GM23338 (cell line): ENCODE measurements at regions not wholly inside any gene's neighbourhood (a gene's known extent, or its start where the extent isn't known, plus 50 kb on each side); places are given as distances from the start of the nearest gene placed in this dataset.

Source experiments
- ATAC-seq: fragments of 200-7000 bp; cut with Tn5 transposase; 3 replicates; pipeline ENCODE4 v1.9.1; 2020
- DNase-seq: peaks from one replicate; pipeline ENCODE4 v3.0.0-alpha.2; 2015; ENCODE audit warnings: low spot score
- H2AFZ ChIP-seq: fragments of 200-600 bp; sonication (generic); 2 replicates; pipeline ENCODE4 v1.8.0; 2016; ENCODE audit warnings: antibody characterized with exemption, mild to moderate bottlenecking, moderate library complexity
- H3F3A ChIP-seq: fragments of 200-600 bp; sonication (generic); replicated peaks from 2 replicates; pipeline ENCODE4 v1.8.0; 2017; ENCODE audit warnings: antibody characterized with exemption, mixed run types, low read depth
- H3K27ac ChIP-seq: fragments of 200-600 bp; sonication (generic); 2 replicates; pipeline ENCODE4 v1.6.1; 2016; ENCODE audit warnings: low read depth
- H3K27me3 ChIP-seq: fragments of 200-600 bp; sonication (generic); 2 replicates; pipeline ENCODE4 v1.8.0; 2016; ENCODE audit warnings: mild to moderate bottlenecking, mixed run types, moderate library complexity; ENCODE audit not compliant: insufficient read depth
- H3K36me3 ChIP-seq: fragments of 200-600 bp; sonication (generic); 2 replicates; pipeline ENCODE4 v1.8.0; 2016; ENCODE audit warnings: mild to moderate bottlenecking; ENCODE audit not compliant: insufficient read depth
- H3K4me1 ChIP-seq: fragments of 200-600 bp; sonication (generic); 2 replicates; pipeline ENCODE4 v1.8.0; 2016; ENCODE audit warnings: mild to moderate bottlenecking, moderate library complexity; ENCODE audit not compliant: insufficient read depth
- H3K4me2 ChIP-seq: fragments of 200-600 bp; sonication (generic); 2 replicates; pipeline ENCODE4 v1.7.1; 2017; ENCODE audit warnings: mixed run types
- H3K4me3 ChIP-seq: fragments of 200-600 bp; sonication (generic); 2 replicates; pipeline ENCODE4 v1.6.1; 2016; ENCODE audit warnings: mixed run types
- H3K79me2 ChIP-seq: fragments of 200-600 bp; sonication (generic); replicated peaks from 2 replicates; pipeline ENCODE4 v1.8.0; 2017; ENCODE audit warnings: mild to moderate bottlenecking; ENCODE audit not compliant: insufficient read depth
- H3K9me2 ChIP-seq: fragments of 200-600 bp; sonication (generic); 2 replicates; pipeline ENCODE4 v1.8.0; 2017; ENCODE audit not compliant: insufficient read depth
- H4K20me1 ChIP-seq: fragments of 200-600 bp; sonication (generic); replicated peaks from 2 replicates; pipeline ENCODE4 v1.8.0; 2017; ENCODE audit warnings: mild to moderate bottlenecking; ENCODE audit not compliant: insufficient read depth
- H3K27ac Mint-ChIP-seq: 2 replicates; pipeline ENCODE4 v1.8.0; 2020; ENCODE audit warnings: inconsistent platforms, mild to moderate bottlenecking, moderate library complexity, mixed read lengths
- H3K27me3 Mint-ChIP-seq: 3 replicates; pipeline ENCODE4 v1.8.0; 2022; ENCODE audit warnings: low read depth, mild to moderate bottlenecking, moderate library complexity, mixed read lengths, inconsistent platforms; ENCODE audit not compliant: insufficient read depth, poor library complexity
- H3K36me3 Mint-ChIP-seq: 3 replicates; pipeline ENCODE4 v1.8.0; 2021; ENCODE audit warnings: low read depth, mild to moderate bottlenecking, inconsistent platforms, moderate library complexity, mixed read lengths
- H3K4me1 Mint-ChIP-seq: 3 replicates; pipeline ENCODE4 v1.8.0; 2020; ENCODE audit warnings: mild to moderate bottlenecking, inconsistent platforms, mixed read lengths
- H3K4me3 Mint-ChIP-seq: 3 replicates; pipeline ENCODE4 v1.8.0; 2021; ENCODE audit warnings: moderate library complexity, mild to moderate bottlenecking, inconsistent platforms, mixed read lengths
- H3K9me3 Mint-ChIP-seq: 3 replicates; pipeline ENCODE4 v1.8.0; 2020; ENCODE audit warnings: moderate library complexity, mild to moderate bottlenecking, inconsistent platforms, mixed read lengths
- CREB1 ChIP-seq: fragments of 250-450 bp; sonication (Bioruptor Pico); IDR thresholded peaks from 2 replicates; pipeline ENCODE4 v1.5.0; 2020; ENCODE audit warnings: low read depth, mild to moderate bottlenecking, moderate library complexity
- EZH2phosphoT487 ChIP-seq: fragments of 200-600 bp; sonication (generic); IDR thresholded peaks from one replicate; pipeline ENCODE4 v1.8.1; 2018; ENCODE audit warnings: antibody characterized with exemption; ENCODE audit not compliant: unreplicated experiment
- POLR2AphosphoS5 ChIP-seq: IDR thresholded peaks from 2 replicates; pipeline ENCODE4 v1.6.1; 2016; ENCODE audit warnings: antibody characterized with exemption, low read depth
- ZNF114 ChIP-seq: fragments of 250-450 bp; sonication (Bioruptor Pico); IDR thresholded peaks from 2 replicates; pipeline ENCODE4 v1.5.0; 2020; ENCODE audit warnings: mild to moderate bottlenecking, moderate library complexity
- ZNF331 ChIP-seq: fragments of 250-450 bp; sonication (Bioruptor Pico); IDR thresholded peaks from 2 replicates; pipeline ENCODE4 v1.5.0; 2020; ENCODE audit warnings: low read depth, mild to moderate bottlenecking, moderate library complexity
- TF ChIP-seq, protein P1 (sequence below): IDR thresholded peaks from one replicate; pipeline ENCODE4 v1.6.1; 2018; ENCODE audit warnings: antibody characterized with exemption; ENCODE audit not compliant: unreplicated experiment
- TF ChIP-seq, protein P2 (sequence below): IDR thresholded peaks from 2 replicates; pipeline ENCODE4 v1.6.1; 2016; ENCODE audit warnings: antibody characterized with exemption

DNA sequence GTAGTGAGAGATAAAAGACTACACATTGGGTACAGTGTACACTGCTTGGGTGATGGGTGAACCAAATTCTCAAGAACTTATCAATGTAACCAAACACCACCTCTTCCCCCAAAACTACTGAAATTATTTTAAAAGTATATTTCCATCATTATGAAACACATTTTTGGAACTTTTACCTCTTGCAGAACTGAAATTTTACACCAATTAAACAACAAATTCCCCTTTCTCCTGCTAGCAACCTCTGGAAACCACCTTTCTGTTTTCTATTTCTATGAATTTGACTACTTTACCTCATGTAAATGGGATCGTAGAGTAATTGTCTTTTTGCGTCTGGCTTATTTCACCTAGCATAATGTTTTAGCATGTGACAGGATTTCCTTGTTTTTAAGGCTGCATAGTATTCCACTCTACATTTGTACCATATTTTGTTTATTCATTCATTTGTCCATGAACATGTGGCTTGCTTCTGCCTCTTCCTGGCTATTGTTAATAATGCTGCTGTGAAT, 149.9 kb upstream of the PHACTR1 start:
- TF ChIP-seq, protein P1, sequence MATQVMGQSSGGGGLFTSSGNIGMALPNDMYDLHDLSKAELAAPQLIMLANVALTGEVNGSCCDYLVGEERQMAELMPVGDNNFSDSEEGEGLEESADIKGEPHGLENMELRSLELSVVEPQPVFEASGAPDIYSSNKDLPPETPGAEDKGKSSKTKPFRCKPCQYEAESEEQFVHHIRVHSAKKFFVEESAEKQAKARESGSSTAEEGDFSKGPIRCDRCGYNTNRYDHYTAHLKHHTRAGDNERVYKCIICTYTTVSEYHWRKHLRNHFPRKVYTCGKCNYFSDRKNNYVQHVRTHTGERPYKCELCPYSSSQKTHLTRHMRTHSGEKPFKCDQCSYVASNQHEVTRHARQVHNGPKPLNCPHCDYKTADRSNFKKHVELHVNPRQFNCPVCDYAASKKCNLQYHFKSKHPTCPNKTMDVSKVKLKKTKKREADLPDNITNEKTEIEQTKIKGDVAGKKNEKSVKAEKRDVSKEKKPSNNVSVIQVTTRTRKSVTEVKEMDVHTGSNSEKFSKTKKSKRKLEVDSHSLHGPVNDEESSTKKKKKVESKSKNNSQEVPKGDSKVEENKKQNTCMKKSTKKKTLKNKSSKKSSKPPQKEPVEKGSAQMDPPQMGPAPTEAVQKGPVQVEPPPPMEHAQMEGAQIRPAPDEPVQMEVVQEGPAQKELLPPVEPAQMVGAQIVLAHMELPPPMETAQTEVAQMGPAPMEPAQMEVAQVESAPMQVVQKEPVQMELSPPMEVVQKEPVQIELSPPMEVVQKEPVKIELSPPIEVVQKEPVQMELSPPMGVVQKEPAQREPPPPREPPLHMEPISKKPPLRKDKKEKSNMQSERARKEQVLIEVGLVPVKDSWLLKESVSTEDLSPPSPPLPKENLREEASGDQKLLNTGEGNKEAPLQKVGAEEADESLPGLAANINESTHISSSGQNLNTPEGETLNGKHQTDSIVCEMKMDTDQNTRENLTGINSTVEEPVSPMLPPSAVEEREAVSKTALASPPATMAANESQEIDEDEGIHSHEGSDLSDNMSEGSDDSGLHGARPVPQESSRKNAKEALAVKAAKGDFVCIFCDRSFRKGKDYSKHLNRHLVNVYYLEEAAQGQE = no peak
- TF ChIP-seq, protein P2, sequence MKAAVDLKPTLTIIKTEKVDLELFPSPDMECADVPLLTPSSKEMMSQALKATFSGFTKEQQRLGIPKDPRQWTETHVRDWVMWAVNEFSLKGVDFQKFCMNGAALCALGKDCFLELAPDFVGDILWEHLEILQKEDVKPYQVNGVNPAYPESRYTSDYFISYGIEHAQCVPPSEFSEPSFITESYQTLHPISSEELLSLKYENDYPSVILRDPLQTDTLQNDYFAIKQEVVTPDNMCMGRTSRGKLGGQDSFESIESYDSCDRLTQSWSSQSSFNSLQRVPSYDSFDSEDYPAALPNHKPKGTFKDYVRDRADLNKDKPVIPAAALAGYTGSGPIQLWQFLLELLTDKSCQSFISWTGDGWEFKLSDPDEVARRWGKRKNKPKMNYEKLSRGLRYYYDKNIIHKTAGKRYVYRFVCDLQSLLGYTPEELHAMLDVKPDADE = no peak
- TF ChIP-seq CREB1 (CRISPR knock-in tag) (no peak), ZNF114 (CRISPR knock-in tag) (no peak), EZH2phosphoT487 (no peak), ZNF331 (CRISPR knock-in tag) (no peak)
- Histone ChIP-seq H4K20me1 (no peaks in the 10 kb centered on the region), H3K27ac (no peak overlapping the region)

DNA sequence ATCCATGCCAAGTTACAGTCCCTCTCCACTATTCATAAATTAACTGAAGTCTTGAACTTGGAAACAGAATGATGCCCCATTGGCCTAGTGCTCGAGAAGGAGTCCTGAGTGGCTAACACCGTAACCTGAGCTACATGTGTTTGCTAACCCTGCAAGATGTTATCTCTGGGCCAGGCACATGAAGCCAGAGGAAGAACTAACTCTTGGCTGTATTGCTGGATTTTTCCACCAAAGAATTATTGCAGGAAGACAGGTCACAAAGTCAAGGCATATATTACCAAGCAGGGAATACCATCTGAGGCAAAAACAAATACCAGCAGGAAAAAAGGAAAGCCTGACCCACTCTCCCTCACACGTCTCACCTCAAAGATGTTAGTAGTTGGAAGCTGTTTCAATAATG, 148.9 kb upstream of the PHACTR1 start:
- H3K27ac ChIP-seq = no peak overlapping the region
- H3K9me3 Mint-ChIP-seq = no peaks in the 10 kb centered on the region; the same call in 2 of the 3 replicates
- no peak overlapping the region for H3K4me3 Mint-ChIP-seq
- TF ChIP-seq POLR2AphosphoS5 = no peak
- ATAC-seq (no peak), DNase-seq (no peak)
- no peak overlapping the region for H3K27ac Mint-ChIP-seq
- no peak overlapping the region; the same call in 1 of the 2 replicates for H2AFZ ChIP-seq
- no peaks in the 10 kb centered on the region for H3K36me3 Mint-ChIP-seq
- H3K36me3 ChIP-seq = no peaks in the 10 kb centered on the region
- peaks cover 2% of the 10 kb centered on the region for H3K27me3 Mint-ChIP-seq
- no peaks in the 10 kb centered on the region for H3K9me2 ChIP-seq
- no peaks in the 10 kb centered on the region for H3K4me1 ChIP-seq
- no peaks in the 10 kb centered on the region for H3K79me2 ChIP-seq
- no peak overlapping the region for H3K4me3 ChIP-seq
- H3K4me1 Mint-ChIP-seq = no peaks in the 10 kb centered on the region
- H3F3A ChIP-seq = no peaks in the 10 kb centered on the region
- H3K27me3 ChIP-seq = no peaks in the 10 kb centered on the region
- H3K4me2 ChIP-seq = no peak overlapping the region
- H4K20me1 ChIP-seq = no peaks in the 10 kb centered on the region

More for the DNA sequence above, 149.9 kb upstream of the PHACTR1 start:
- Histone ChIP-seq H3K4me1 (no peaks in the 10 kb centered on the region), H3F3A (no peaks in the 10 kb centered on the region), H3K9me2 (no peaks in the 10 kb centered on the region), H3K27me3 (no peaks in the 10 kb centered on the region), H3K79me2 (no peaks in the 10 kb centered on the region), H3K36me3 (no peaks in the 10 kb centered on the region), H2AFZ (no peak overlapping the region), H3K4me2 (no peak overlapping the region), H3K4me3 (no peak overlapping the region)
- Mint-ChIP-seq H3K4me1 (no peaks in the 10 kb centered on the region), H3K27me3 (peaks cover 2% of the 10 kb centered on the region), H3K9me3 (peaks cover 2% of the 10 kb centered on the region; the same call in 2 of the 3 replicates), H3K27ac (no peak overlapping the region), H3K36me3 (no peaks in the 10 kb centered on the region), H3K4me3 (no peak overlapping the region)
- ATAC-seq = no peak
- no peak for DNase-seq
